ENCODE measurements at regions not wholly inside any gene's neighbourhood (a gene's known extent, or its start where the extent isn't known, plus 50 kb on each side); places are given as distances from the start of the nearest gene placed in this dataset.

DNA sequence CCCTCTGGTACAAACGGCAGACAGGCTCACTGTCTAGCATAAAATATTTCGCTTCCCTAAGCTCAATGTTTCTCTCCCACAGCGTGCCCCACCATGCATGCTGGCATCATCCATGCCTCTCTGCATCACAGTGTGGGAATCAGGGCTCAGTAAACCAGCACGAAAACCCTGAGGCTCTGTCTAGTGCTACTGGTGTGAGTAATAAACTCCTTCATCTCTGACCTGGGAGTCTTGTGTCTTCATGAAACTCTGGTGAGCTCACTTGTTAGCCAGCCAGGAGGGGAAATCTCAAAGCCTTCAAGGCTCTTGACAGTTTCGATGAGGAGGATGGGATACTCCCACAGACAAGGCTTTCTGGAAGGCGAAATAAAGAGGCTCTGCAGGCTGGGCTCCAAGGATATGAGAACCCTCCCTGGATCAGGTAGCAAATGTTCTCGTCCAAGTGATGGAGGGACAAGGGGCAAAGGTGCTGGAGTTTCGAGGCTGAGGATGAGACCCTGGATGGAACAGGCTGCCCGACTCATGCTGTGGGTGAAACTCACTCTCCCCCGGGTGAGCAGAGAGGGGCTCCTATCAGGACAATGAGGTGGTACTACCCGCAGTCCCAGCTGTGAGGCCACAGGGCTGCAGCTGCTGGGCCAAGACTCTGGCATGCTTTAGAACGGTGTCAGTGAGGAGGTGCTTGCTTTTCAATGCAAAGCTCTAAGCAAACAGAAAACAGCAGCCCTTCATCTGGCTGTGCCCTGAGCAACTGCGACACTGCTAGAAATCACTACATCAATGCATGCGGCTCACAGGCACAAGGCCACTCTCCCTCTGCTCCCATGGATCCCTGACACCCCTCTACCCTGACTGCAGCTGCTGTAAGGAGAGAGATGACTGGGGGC is 69.3 kb downstream of the SHANK2 start:
- DNase-seq (ENCODE audit: low spot score) = no peak
- TF ChIP-seq, protein P1, sequence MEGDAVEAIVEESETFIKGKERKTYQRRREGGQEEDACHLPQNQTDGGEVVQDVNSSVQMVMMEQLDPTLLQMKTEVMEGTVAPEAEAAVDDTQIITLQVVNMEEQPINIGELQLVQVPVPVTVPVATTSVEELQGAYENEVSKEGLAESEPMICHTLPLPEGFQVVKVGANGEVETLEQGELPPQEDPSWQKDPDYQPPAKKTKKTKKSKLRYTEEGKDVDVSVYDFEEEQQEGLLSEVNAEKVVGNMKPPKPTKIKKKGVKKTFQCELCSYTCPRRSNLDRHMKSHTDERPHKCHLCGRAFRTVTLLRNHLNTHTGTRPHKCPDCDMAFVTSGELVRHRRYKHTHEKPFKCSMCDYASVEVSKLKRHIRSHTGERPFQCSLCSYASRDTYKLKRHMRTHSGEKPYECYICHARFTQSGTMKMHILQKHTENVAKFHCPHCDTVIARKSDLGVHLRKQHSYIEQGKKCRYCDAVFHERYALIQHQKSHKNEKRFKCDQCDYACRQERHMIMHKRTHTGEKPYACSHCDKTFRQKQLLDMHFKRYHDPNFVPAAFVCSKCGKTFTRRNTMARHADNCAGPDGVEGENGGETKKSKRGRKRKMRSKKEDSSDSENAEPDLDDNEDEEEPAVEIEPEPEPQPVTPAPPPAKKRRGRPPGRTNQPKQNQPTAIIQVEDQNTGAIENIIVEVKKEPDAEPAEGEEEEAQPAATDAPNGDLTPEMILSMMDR (IDR thresholded peaks at IDR 0.05; ENCODE audit: extremely low read depth, missing control alignments) = no peak

- no peak for DNase-seq (ENCODE audit: low spot score)
- TF ChIP-seq, protein P1 (IDR thresholded peaks at IDR 0.05; ENCODE audit: extremely low read depth, missing control alignments) = no peak
Measured at GRCh38 chr11:71181566-71181965, 70.8 kb downstream of the SHANK2 start.

DNA sequence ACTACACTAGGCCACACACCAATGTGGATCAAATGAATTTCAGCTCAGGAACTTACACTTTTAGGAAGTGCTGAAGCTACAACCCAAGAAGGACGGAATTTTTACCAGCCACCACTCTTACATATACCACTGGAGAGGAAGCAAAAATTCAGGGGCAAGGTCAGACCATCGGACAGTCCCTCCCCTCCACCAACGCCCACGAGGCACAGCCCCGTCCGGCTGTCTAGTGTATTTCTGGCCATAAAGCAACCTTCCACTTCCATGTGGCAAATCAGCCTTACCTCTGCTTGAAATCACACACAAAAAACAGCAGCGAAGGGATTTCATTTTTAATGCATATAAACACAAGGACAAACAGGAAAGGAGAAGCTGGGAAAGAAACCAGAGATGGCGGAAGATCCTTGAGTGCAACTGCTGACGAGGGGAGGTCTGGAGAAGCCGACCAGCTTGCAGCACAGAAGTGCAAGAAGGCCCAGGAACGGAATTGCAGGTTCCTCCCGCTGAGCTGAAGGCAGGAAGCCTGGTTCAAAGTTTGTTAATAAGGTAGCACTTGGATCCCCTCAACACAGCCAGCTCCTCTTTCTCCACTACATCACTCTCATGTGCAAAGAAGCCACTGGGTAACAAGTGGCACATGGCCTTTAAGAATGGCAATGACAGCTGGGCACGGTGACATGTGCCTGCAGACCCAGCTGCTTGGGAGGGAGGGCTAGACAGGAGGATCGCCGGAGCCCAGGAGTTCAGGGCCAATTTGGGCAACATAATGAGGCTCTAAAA is 71.5 kb downstream of the SHANK2 start:
- no peak for DNase-seq (ENCODE audit: low spot score)
- TF ChIP-seq, protein P1 (IDR thresholded peaks at IDR 0.05; ENCODE audit: extremely low read depth, missing control alignments) = no peak

GRCh38 chr11:71179877-71180605 is 72.3 kb downstream of the SHANK2 start:
- TF ChIP-seq, protein P1 (IDR thresholded peaks at IDR 0.05; ENCODE audit: extremely low read depth, missing control alignments) = no peak
- DNase-seq (ENCODE audit: low spot score) = no peak

DNA sequence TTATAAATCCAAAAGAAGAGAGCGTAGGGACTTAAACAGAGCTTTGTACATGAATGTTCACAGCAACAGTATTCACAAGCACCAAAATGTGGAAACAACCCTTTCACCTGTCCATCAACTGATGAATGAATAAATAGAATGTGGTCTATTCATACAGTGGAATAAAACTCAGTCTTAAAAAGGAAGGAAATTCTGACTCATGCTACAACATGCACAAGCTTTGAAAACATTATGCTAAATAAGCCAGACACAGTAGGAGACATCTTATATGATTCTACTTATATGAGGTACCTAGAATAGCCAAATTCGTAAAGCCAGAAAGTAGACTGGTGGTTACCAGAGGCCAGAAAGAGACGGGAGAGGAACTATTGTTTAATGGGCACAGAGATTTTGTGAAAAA is 74.3 kb downstream of the SHANK2 start:
- TF ChIP-seq, protein P1 (IDR thresholded peaks at IDR 0.05; ENCODE audit: extremely low read depth, missing control alignments) = no peak
- DNase-seq (ENCODE audit: low spot score) = no peak

DNA sequence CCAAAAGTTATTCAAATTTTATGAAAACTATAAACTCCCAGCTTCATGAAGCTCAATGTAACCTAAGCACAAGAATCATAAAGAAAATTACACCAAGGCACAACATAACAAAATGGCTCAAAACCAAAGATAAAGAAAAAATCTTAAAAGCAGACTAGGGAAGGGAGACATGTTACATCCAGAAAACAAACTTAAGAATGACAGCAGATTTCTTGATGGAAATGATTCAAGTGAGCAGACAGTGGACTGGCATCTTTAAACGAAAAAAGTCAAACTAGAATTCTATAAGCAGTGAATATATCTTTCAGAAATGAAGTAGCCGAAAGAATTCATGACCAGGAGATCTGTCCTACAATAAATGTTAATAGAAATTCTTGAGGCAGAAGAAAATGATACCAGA is 75.6 kb downstream of the SHANK2 start:
- no peak for DNase-seq (ENCODE audit: low spot score)
- TF ChIP-seq, protein P1 (IDR thresholded peaks at IDR 0.05; ENCODE audit: extremely low read depth, missing control alignments) = no peak

All from GM20000 (cell line).